HG02884 (cell line): ENCODE measurements at regions not wholly inside any gene's neighbourhood (a gene's known extent, or its start where the extent isn't known, plus 50 kb on each side); places are given as distances from the start of the nearest gene placed in this dataset.

ENCODE experiments used
- ATAC-seq: cut with Tn5 transposase; IDR thresholded peaks from one replicate; pipeline ENCODE4 v1.9.1; 2021; ENCODE audit warnings: mild to moderate bottlenecking, moderate library complexity; ENCODE audit not compliant: unreplicated experiment

- ATAC-seq, result no peak
These were observed 400.7 kb downstream of the NUAK1 start for GRCh38 chr12:105738051-105738450.

GRCh38 chr12:105740369-105740768 is 398.4 kb downstream of the NUAK1 start:
- no peak for ATAC-seq

GRCh38 chr12:105740970-105741725 is 397.6 kb downstream of the NUAK1 start:
- ATAC-seq, result no peak

GRCh38 chr12:105741786-105742566 is 396.8 kb downstream of the NUAK1 start:
- no peak for ATAC-seq

GRCh38 chr12:105742567-105742874 is 396.2 kb downstream of the NUAK1 start:
- ATAC-seq, result no peak

- no peak for ATAC-seq
These were observed 394.2 kb downstream of the NUAK1 start for GRCh38 chr12:105744371-105745058.

GRCh38 chr12:105745811-105746210 is 392.9 kb downstream of the NUAK1 start:
- no peak for ATAC-seq

GRCh38 chr12:105748806-105749600 is 389.8 kb downstream of the NUAK1 start:
- ATAC-seq, result no peak

GRCh38 chr12:105750096-105750495 is 388.7 kb downstream of the NUAK1 start:
- no peak for ATAC-seq

GRCh38 chr12:105754313-105754712 is 384.4 kb downstream of the NUAK1 start:
- no peak for ATAC-seq

- no peak for ATAC-seq
These were observed 381.8 kb downstream of the NUAK1 start for GRCh38 chr12:105756961-105757360.

GRCh38 chr12:105759149-105759548 is 379.6 kb downstream of the NUAK1 start:
- no peak for ATAC-seq

- no peak for ATAC-seq
These were observed 377.7 kb downstream of the NUAK1 start for GRCh38 chr12:105761075-105761474.

- no peak for ATAC-seq
These were observed 374.4 kb downstream of the NUAK1 start for GRCh38 chr12:105764216-105764835.

- ATAC-seq, result no peak
These were observed 373.4 kb downstream of the NUAK1 start for GRCh38 chr12:105765053-105766014.

- no peak for ATAC-seq
These were observed 372.7 kb downstream of the NUAK1 start for GRCh38 chr12:105766029-105766428.

GRCh38 chr12:105769486-105769885 is 369.3 kb downstream of the NUAK1 start:
- no peak for ATAC-seq

GRCh38 chr12:105773471-105773870 is 365.3 kb downstream of the NUAK1 start:
- ATAC-seq, result no peak

GRCh38 chr12:105774037-105774436 is 364.7 kb downstream of the NUAK1 start:
- no peak for ATAC-seq
